ENCODE measurements at regions not wholly inside any gene's neighbourhood (a gene's known extent, or its start where the extent isn't known, plus 50 kb on each side); places are given as distances from the start of the nearest gene placed in this dataset.

GRCh38 chr4:115222061-115222460, 108.6 kb upstream of the NDST4 start:
- no peak overlapping the region for H3K4me3 ChIP-seq (replicated peaks in 1 of 4; ENCODE audit: control extremely low read depth in 1 of 4, insufficient read depth in 1 of 4, low read depth in 3 of 4, low read length in 4 of 4)
- no peak for TF ChIP-seq CTCF (conservative IDR thresholded peaks at IDR 0.05 in 1 of 2, IDR thresholded peaks at IDR 0.05 in 1 of 2; ENCODE audit: low read depth in 1 of 2, low read length in 2 of 2)
- no peak for TF ChIP-seq EZH2 (IDR thresholded peaks at IDR 0.05; ENCODE audit: low read length, missing control alignments)
- H3K9ac ChIP-seq (ENCODE audit: insufficient read depth, low read length): no peak overlapping the region

GRCh38 chr4:115219862-115220261, 106.4 kb upstream of the NDST4 start:
- no peaks in the 10 kb centered on the region for H3K27me3 ChIP-seq (ENCODE audit: control insufficient read depth, insufficient read depth, low read length)
- no peak overlapping the region for H3K27ac ChIP-seq (ENCODE audit: insufficient read depth, low read length)
- H3K4me1 ChIP-seq (ENCODE audit: control insufficient read depth, extremely low read depth, insufficient read depth, low read length): no peaks in the 10 kb centered on the region
- DNase-seq (ENCODE audit: low read depth in 2 of 2): no peak
- H3K79me2 ChIP-seq (ENCODE audit: control insufficient read depth, insufficient read depth, low read length): no peaks in the 10 kb centered on the region
- no peak overlapping the region for H3K9ac ChIP-seq (ENCODE audit: insufficient read depth, low read length)
- H4K20me1 ChIP-seq (ENCODE audit: control insufficient read depth, extremely low read depth, insufficient read depth, low read length): no peaks in the 10 kb centered on the region
- no peaks in the 10 kb centered on the region for H3K9me3 ChIP-seq (ENCODE audit: control insufficient read depth, insufficient read depth, low read depth, low read length)
- no peaks in the 10 kb centered on the region for H3K36me3 ChIP-seq (ENCODE audit: control insufficient read depth, insufficient read depth, low read length)
- TF ChIP-seq CTCF (conservative IDR thresholded peaks at IDR 0.05 in 1 of 2, IDR thresholded peaks at IDR 0.05 in 1 of 2; ENCODE audit: low read depth in 1 of 2, low read length in 2 of 2) (no peak), EZH2 (IDR thresholded peaks at IDR 0.05; ENCODE audit: low read length, missing control alignments) (no peak)
- no peak overlapping the region for H3K4me3 ChIP-seq (replicated peaks in 1 of 4; ENCODE audit: control extremely low read depth in 1 of 4, insufficient read depth in 1 of 4, low read depth in 3 of 4, low read length in 4 of 4)
- H3K4me2 ChIP-seq (ENCODE audit: extremely low read depth, insufficient read depth, low read length): no peak overlapping the region
- H2AFZ ChIP-seq (ENCODE audit: low read length): no peak overlapping the region

More at GRCh38 chr4:115222061-115222460, 108.6 kb upstream of the NDST4 start:
- Histone ChIP-seq H3K4me1 (ENCODE audit: control insufficient read depth, extremely low read depth, insufficient read depth, low read length) (no peaks in the 10 kb centered on the region), H2AFZ (ENCODE audit: low read length) (no peak overlapping the region), H3K4me2 (ENCODE audit: extremely low read depth, insufficient read depth, low read length) (no peak overlapping the region), H3K36me3 (ENCODE audit: control insufficient read depth, insufficient read depth, low read length) (no peaks in the 10 kb centered on the region), H3K27me3 (ENCODE audit: control insufficient read depth, insufficient read depth, low read length) (no peaks in the 10 kb centered on the region), H4K20me1 (ENCODE audit: control insufficient read depth, extremely low read depth, insufficient read depth, low read length) (no peaks in the 10 kb centered on the region), H3K79me2 (ENCODE audit: control insufficient read depth, insufficient read depth, low read length) (no peaks in the 10 kb centered on the region), H3K27ac (ENCODE audit: insufficient read depth, low read length) (no peak overlapping the region), H3K9me3 (ENCODE audit: control insufficient read depth, insufficient read depth, low read depth, low read length) (no peaks in the 10 kb centered on the region)
- DNase-seq (ENCODE audit: low read depth in 2 of 2): no peak

GRCh38 chr4:115219315-115219860, 106.0 kb upstream of the NDST4 start:
- no peak overlapping the region for H3K4me2 ChIP-seq (ENCODE audit: extremely low read depth, insufficient read depth, low read length)
- H3K4me3 ChIP-seq (replicated peaks in 1 of 4; ENCODE audit: control extremely low read depth in 1 of 4, insufficient read depth in 1 of 4, low read depth in 3 of 4, low read length in 4 of 4): no peak overlapping the region
- H3K79me2 ChIP-seq (ENCODE audit: control insufficient read depth, insufficient read depth, low read length): no peaks in the 10 kb centered on the region
- no peak overlapping the region for H3K27ac ChIP-seq (ENCODE audit: insufficient read depth, low read length)
- H3K9ac ChIP-seq (ENCODE audit: insufficient read depth, low read length): no peak overlapping the region
- H3K9me3 ChIP-seq (ENCODE audit: control insufficient read depth, insufficient read depth, low read depth, low read length): no peaks in the 10 kb centered on the region
- no peaks in the 10 kb centered on the region for H4K20me1 ChIP-seq (ENCODE audit: control insufficient read depth, extremely low read depth, insufficient read depth, low read length)
- no peaks in the 10 kb centered on the region for H3K36me3 ChIP-seq (ENCODE audit: control insufficient read depth, insufficient read depth, low read length)
- no peak for DNase-seq (ENCODE audit: low read depth in 2 of 2)
- no peaks in the 10 kb centered on the region for H3K27me3 ChIP-seq (ENCODE audit: control insufficient read depth, insufficient read depth, low read length)
- TF ChIP-seq EZH2 (IDR thresholded peaks at IDR 0.05; ENCODE audit: low read length, missing control alignments): no peak
- no peak for TF ChIP-seq CTCF (conservative IDR thresholded peaks at IDR 0.05 in 1 of 2, IDR thresholded peaks at IDR 0.05 in 1 of 2; ENCODE audit: low read depth in 1 of 2, low read length in 2 of 2)
- no peak overlapping the region for H2AFZ ChIP-seq (ENCODE audit: low read length)
- no peaks in the 10 kb centered on the region for H3K4me1 ChIP-seq (ENCODE audit: control insufficient read depth, extremely low read depth, insufficient read depth, low read length)
